Testis (tissue), 2 donors: ENCODE measurements at regions not wholly inside any gene's neighbourhood (a gene's known extent, or its start where the extent isn't known, plus 50 kb on each side); places are given as distances from the start of the nearest gene placed in this dataset.

Source experiments
- CTCF ChIP-seq, 3 experiments: fragments of 450-650 bp in 2 of 3; fragments of 200-600 bp in 1 of 3; sonication (generic) in 1 of 3; IDR thresholded peaks; one replicate each; pipeline ENCODE4 v1.5.1; 2016 to 2019; ENCODE audit warnings: antibody characterized with exemption in 3 of 3, mild to moderate bottlenecking in 2 of 3, moderate library complexity in 1 of 3
- POLR2A ChIP-seq: fragments of 450-650 bp; IDR thresholded peaks from one replicate; pipeline ENCODE4 v1.6.1; 2017; ENCODE audit warnings: antibody characterized with exemption, mild to moderate bottlenecking, moderate library complexity

- TF ChIP-seq CTCF (IDR thresholded peaks at IDR 0.05), result no peak
- TF ChIP-seq POLR2A, result no peak
Measured at GRCh38 chr15:85976102-85976501, 103.6 kb upstream of the AGBL1 start.
